ENCODE measurements at regions not wholly inside any gene's neighbourhood (a gene's known extent, or its start where the extent isn't known, plus 50 kb on each side); places are given as distances from the start of the nearest gene placed in this dataset.

GRCh38 chr1:37415611-37416244 lies 58.7 kb upstream of the ZC3H12A start:
- Histone ChIP-seq H3K4me2 (ENCODE audit: low read depth, low read length, poor library complexity, severe bottlenecking) (no peak overlapping the region), H4K20me1 (ENCODE audit: low read depth, low read length) (no peaks in the 10 kb centered on the region), H3K9ac (ENCODE audit: low read length) (no peak overlapping the region), H3K4me3 (ENCODE audit: insufficient read depth, low read length, poor library complexity, severe bottlenecking) (no peak overlapping the region), H3K36me3 (ENCODE audit: low read length) (no peaks in the 10 kb centered on the region), H3F3A (ENCODE audit: insufficient read depth) (no peaks in the 10 kb centered on the region), H3K9me3 (ENCODE audit: insufficient read depth, low read length) (no peaks in the 10 kb centered on the region), H2AFZ (ENCODE audit: low read depth, low read length, severe bottlenecking) (no peak overlapping the region), H3K27ac (ENCODE audit: low read depth, low read length) (no peak overlapping the region), H3K27me3 (ENCODE audit: low read length) (no peaks in the 10 kb centered on the region), H3K9me2 (replicated peaks; ENCODE audit: insufficient read depth, low read length) (no peaks in the 10 kb centered on the region), H3K79me2 (ENCODE audit: insufficient read depth, low read length) (no peaks in the 10 kb centered on the region)
- TF ChIP-seq CTCF (IDR thresholded peaks at IDR 0.05; ENCODE audit: insufficient read depth, low read length, poor library complexity, severe bottlenecking) (no peak), EZH2phosphoT487 (conservative IDR thresholded peaks at IDR 0.05; ENCODE audit: low read length) (no peak)

- Histone ChIP-seq H3K79me2 (ENCODE audit: insufficient read depth, low read length) (no peaks in the 10 kb centered on the region), H3K27me3 (ENCODE audit: low read length) (no peaks in the 10 kb centered on the region), H3K4me3 (ENCODE audit: insufficient read depth, low read length, poor library complexity, severe bottlenecking) (no peak overlapping the region), H3K27ac (ENCODE audit: low read depth, low read length) (no peak overlapping the region), H4K20me1 (ENCODE audit: low read depth, low read length) (no peaks in the 10 kb centered on the region), H3K9me2 (replicated peaks; ENCODE audit: insufficient read depth, low read length) (no peaks in the 10 kb centered on the region), H3F3A (ENCODE audit: insufficient read depth) (no peaks in the 10 kb centered on the region), H3K36me3 (ENCODE audit: low read length) (no peaks in the 10 kb centered on the region), H3K9me3 (ENCODE audit: insufficient read depth, low read length) (no peaks in the 10 kb centered on the region), H2AFZ (ENCODE audit: low read depth, low read length, severe bottlenecking) (no peak overlapping the region), H3K4me2 (ENCODE audit: low read depth, low read length, poor library complexity, severe bottlenecking) (no peak overlapping the region), H3K9ac (ENCODE audit: low read length) (no peak overlapping the region)
- TF ChIP-seq CTCF (IDR thresholded peaks at IDR 0.05; ENCODE audit: insufficient read depth, low read length, poor library complexity, severe bottlenecking) (no peak), EZH2phosphoT487 (conservative IDR thresholded peaks at IDR 0.05; ENCODE audit: low read length) (no peak)
Observed at GRCh38 chr1:37420456-37420855, 53.9 kb upstream of the ZC3H12A start.

- H3K4me2 ChIP-seq (ENCODE audit: low read depth, low read length, poor library complexity, severe bottlenecking): no peak overlapping the region
- H3K36me3 ChIP-seq (ENCODE audit: low read length): no peaks in the 10 kb centered on the region
- no peaks in the 10 kb centered on the region for H4K20me1 ChIP-seq (ENCODE audit: low read depth, low read length)
- H3F3A ChIP-seq (ENCODE audit: insufficient read depth): no peaks in the 10 kb centered on the region
- H3K9ac ChIP-seq (ENCODE audit: low read length): no peak overlapping the region
- no peak overlapping the region for H3K27ac ChIP-seq (ENCODE audit: low read depth, low read length)
- no peaks in the 10 kb centered on the region for H3K79me2 ChIP-seq (ENCODE audit: insufficient read depth, low read length)
- H3K9me2 ChIP-seq (replicated peaks; ENCODE audit: insufficient read depth, low read length): no peaks in the 10 kb centered on the region
- no peak overlapping the region for H2AFZ ChIP-seq (ENCODE audit: low read depth, low read length, severe bottlenecking)
- no peaks in the 10 kb centered on the region for H3K27me3 ChIP-seq (ENCODE audit: low read length)
- TF ChIP-seq CTCF (IDR thresholded peaks at IDR 0.05; ENCODE audit: insufficient read depth, low read length, poor library complexity, severe bottlenecking) (no peak), EZH2phosphoT487 (conservative IDR thresholded peaks at IDR 0.05; ENCODE audit: low read length) (no peak)
- no peaks in the 10 kb centered on the region for H3K9me3 ChIP-seq (ENCODE audit: insufficient read depth, low read length)
- H3K4me3 ChIP-seq (ENCODE audit: insufficient read depth, low read length, poor library complexity, severe bottlenecking): no peak overlapping the region
Observed at GRCh38 chr1:37423810-37424209, 50.6 kb upstream of the ZC3H12A start.

All from SU-DHL-6 (cell line).